Ovary (tissue), 7 donors: ENCODE measurements at regions not wholly inside any gene's neighbourhood (a gene's known extent, or its start where the extent isn't known, plus 50 kb on each side); places are given as distances from the start of the nearest gene placed in this dataset.

Experiments
- DNase-seq, 5 donors: peaks; one replicate each; pipeline ENCODE4 v3.0.0-alpha.2; 2019 to 2020
- H3K27ac ChIP-seq, 2 donors: fragments of 200-600 bp; one replicate each; pipeline versions ENCODE4 v1.5.1 to v1.8.0; 2019 to 2022
- H3K27me3 ChIP-seq: fragments of 200-600 bp; one replicate; pipeline ENCODE4 v1.8.0; 2022
- H3K36me3 ChIP-seq: fragments of 200-600 bp; sonication (generic); one replicate; pipeline ENCODE4 v1.5.1; 2019
- H3K4me1 ChIP-seq: one replicate; pipeline ENCODE4 v1.8.1; 2013; ENCODE audit warnings: mild to moderate bottlenecking, moderate library complexity; ENCODE audit not compliant: insufficient read depth
- H3K4me3 ChIP-seq: fragments of 200-600 bp; sonication (generic); one replicate; pipeline ENCODE4 v1.5.1; 2017
- H3K9me3 ChIP-seq, 2 donors: fragments of 200-600 bp in 1 of 2; sonication (generic) in 1 of 2; one replicate each; pipeline versions ENCODE4 v1.5.1 to v1.8.1; 2013 to 2019; ENCODE audit warnings: mild to moderate bottlenecking in 1 of 2, moderate library complexity in 1 of 2
- CTCF ChIP-seq, 3 donors: fragments of 450-650 bp in 2 of 3; fragments of 200-600 bp in 1 of 3; IDR thresholded peaks; one replicate each; pipeline versions ENCODE4 v1.5.1 to v1.8.0; 2016 to 2022; ENCODE audit warnings: antibody characterized with exemption in 3 of 3, mild to moderate bottlenecking in 1 of 3
- EP300 ChIP-seq: sonication (generic); formaldehyde crosslinking; IDR thresholded peaks from one replicate; pipeline ENCODE4 v1.6.1; 2017; ENCODE audit warnings: antibody characterized with exemption
- POLR2A ChIP-seq: fragments of 450-650 bp; IDR thresholded peaks from one replicate; pipeline ENCODE4 v1.6.1; 2017; ENCODE audit warnings: antibody characterized with exemption, mild to moderate bottlenecking, moderate library complexity
- WGBS, 3 donors: extraction: QIAGEN DNeasy Blood & Tissue Kit in 1 of 3; methylation state at CpG; one replicate each; pipeline versions ENCODE4 v1.1.5 to v1.1.7; 2013 to 2017; 5-methylcytosine and 5-hydroxymethylcytosine counted together
- intact Hi-C, 4 donors: fragments of 100-400 bp; cut with DNase I; formaldehyde crosslinking; loops; one replicate each; pipeline versions ENCODE4 v1.11.0 to v1.15.1; 2022 to 2023
- donor health status: DM: no; HTN: no; CAD: no; lungs with moderate emphysema.
- donor health status: DM: no; HTN: no; CAD: no.
- donor health status: Bipolar disorder and iron deficiency.
- donor health status: DM: no; HTN: no; CAD: no.
- donor health status: DM: yes; HTN: yes; CAD: no.

- DNase-seq = no peak
- TF ChIP-seq POLR2A (no peak), CTCF (IDR thresholded peaks at IDR 0.05) (no peak), EP300 (no peak)
Observed at GRCh38 chr1:14137411-14138134, 437.6 kb downstream of the PRDM2 start.

DNA sequence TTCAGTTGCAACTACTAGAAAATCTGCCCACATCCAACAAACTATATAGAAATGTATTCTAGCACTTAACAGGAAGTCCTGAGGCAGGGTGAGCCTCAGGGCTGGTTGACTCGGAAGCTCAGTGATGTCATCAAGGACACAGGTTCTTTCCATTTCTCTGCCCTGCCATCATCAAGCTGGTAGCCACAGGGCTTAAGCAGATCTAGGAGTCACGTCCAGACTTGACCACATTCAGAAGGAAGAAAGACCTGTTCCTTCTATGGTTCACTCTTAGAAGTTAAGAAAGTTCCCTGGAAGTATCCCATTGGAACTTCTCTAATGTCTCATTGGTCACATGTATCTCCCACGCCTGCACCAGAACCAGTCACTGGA is 438.1 kb downstream of the PRDM2 start:
- H3K9me3 ChIP-seq = no peaks in the 10 kb centered on the region
- 72 to 94% (median 87%) methylated on average over 3 of the region's 3 CpGs for WGBS, 3 donors
- TF ChIP-seq CTCF (IDR thresholded peaks at IDR 0.05) = no peak
- no peak for TF ChIP-seq EP300
- H3K4me1 ChIP-seq = peaks cover 11% of the 10 kb centered on the region
- no peaks in the 10 kb centered on the region for H3K36me3 ChIP-seq
- intact Hi-C loops = no loop called here
- no peak for DNase-seq
- no peaks in the 10 kb centered on the region for H3K27me3 ChIP-seq
- no peak overlapping the region for H3K27ac ChIP-seq
- H3K4me3 ChIP-seq = no peak overlapping the region

More at GRCh38 chr1:14137411-14138134, 437.6 kb downstream of the PRDM2 start:
- no peaks in the 10 kb centered on the region for H3K9me3 ChIP-seq
- intact Hi-C loops = no loop called here
- H3K27ac ChIP-seq = no peak overlapping the region
- 90 to 93% (median 92%) methylated on average over 6 of the region's 6 CpGs for WGBS, 3 donors
- no peaks in the 10 kb centered on the region for H3K36me3 ChIP-seq
- no peaks in the 10 kb centered on the region for H3K27me3 ChIP-seq
- peaks cover 7% of the 10 kb centered on the region for H3K4me1 ChIP-seq
- no peak overlapping the region for H3K4me3 ChIP-seq

DNA sequence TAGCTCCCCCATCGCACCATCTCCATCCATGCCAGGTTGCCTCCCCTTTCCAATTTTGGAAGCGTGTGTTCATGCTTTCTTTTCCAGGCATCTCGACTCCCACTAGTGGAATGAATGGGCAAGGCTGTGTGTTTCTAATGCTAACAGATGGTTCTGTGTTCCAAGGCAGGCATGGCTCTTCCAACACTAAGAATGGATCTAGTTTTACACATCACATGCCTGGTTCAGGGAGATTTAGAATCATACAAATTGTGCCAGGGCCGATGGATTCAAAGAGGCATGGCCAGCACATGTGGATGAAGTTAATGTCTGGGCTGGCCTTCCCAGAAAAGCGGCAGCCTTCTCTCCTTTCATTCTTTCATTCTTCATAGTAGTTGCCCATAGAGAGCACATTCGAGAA is 438.7 kb downstream of the PRDM2 start:
- intact Hi-C loops = no loop called here
- Histone ChIP-seq H3K36me3 (no peaks in the 10 kb centered on the region), H3K4me3 (no peak overlapping the region), H3K9me3 (no peaks in the 10 kb centered on the region), H3K4me1 (peaks cover 11% of the 10 kb centered on the region), H3K27me3 (no peaks in the 10 kb centered on the region), H3K27ac (no peak overlapping the region)
- no peak for DNase-seq
- TF ChIP-seq POLR2A = no peak
- no peak for TF ChIP-seq CTCF (IDR thresholded peaks at IDR 0.05)
- no peak for TF ChIP-seq EP300
- 53 to 70% (median 61%) methylated on average over 6 of the region's 6 CpGs for WGBS, 3 donors

DNA sequence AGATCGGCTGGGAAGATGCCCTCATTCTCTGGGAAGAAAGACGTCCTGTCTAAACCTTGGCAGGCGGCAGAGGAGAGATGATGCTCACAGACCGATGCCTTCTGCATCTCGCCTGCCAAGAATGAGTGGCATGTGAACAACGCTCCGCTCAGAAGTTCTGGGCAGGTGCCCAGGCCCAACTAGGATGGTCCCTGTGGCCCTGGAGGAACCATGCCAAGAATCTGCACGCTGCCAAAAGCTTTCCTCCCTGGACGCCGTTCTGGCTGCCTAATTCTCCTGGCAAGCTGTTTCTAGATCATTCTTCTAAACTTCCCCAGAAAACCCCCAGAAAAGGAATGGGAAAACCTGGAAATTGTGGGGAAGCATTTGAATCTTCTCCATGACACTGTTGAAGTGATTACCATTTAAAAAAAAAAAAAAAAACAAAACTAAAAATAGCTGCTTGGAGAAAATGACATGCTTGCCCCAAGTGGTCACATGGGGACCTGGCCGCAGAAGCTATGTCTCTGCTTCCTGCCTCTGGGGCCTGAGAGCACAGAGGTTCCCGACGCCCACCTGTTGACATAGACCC is 440.9 kb downstream of the PRDM2 start:
- Histone ChIP-seq H3K36me3 (no peaks in the 10 kb centered on the region), H3K4me3 (no peak overlapping the region), H3K9me3 (no peaks in the 10 kb centered on the region), H3K27me3 (no peaks in the 10 kb centered on the region), H3K27ac (no peak overlapping the region), H3K4me1 (peaks cover 11% of the 10 kb centered on the region)
- no peak for TF ChIP-seq EP300
- no peak for TF ChIP-seq CTCF (IDR thresholded peaks at IDR 0.05)
- no peak for TF ChIP-seq POLR2A
- DNase-seq = peak; percentile 19 to 80 (median 58)
- WGBS, 3 donors = 20 to 28% (median 25%) methylated on average over 13 of the region's 13 CpGs
- intact Hi-C loops = no loop called here
